ENCODE measurements at regions not wholly inside any gene's neighbourhood (a gene's known extent, or its start where the extent isn't known, plus 50 kb on each side); places are given as distances from the start of the nearest gene placed in this dataset.
A peak's percentile ranks its signal among the peaks of the same experiment; 100 is the strongest.

GRCh38 chr2:216763396-216763795 is 68.0 kb upstream of the IGFBP5 start:
- Histone ChIP-seq H3K18ac (ENCODE audit: extremely low read depth, low read length) (no peak overlapping the region), H2BK12ac (ENCODE audit: low read depth, low read length) (no peak overlapping the region), H3K56ac (replicated peaks; ENCODE audit: insufficient read length, low read depth, low read length) (no peak overlapping the region), H3K4me3 (ENCODE audit: extremely low read depth in 1 of 4, insufficient read depth in 2 of 4, low read depth in 3 of 4, low read length in 4 of 4) (no peak overlapping the region), H3K9ac (replicated peaks in 1 of 4; ENCODE audit: extremely low read depth in 1 of 4, low read depth in 3 of 4, low read length in 3 of 4) (no peak overlapping the region), H3K4me1 (replicated peaks in 1 of 4; ENCODE audit: control insufficient read depth in 3 of 4, insufficient read depth in 4 of 4, low read length in 3 of 4) (peaks cover 4 to 17% (median 6%) of the 10 kb centered on the region in 4 experiments), H3K23ac (ENCODE audit: insufficient read length) (no peak overlapping the region), H4K20me1 (replicated peaks in 1 of 2; ENCODE audit: control insufficient read depth in 1 of 2, insufficient read depth in 2 of 2, low read length in 2 of 2) (no peaks in the 10 kb centered on the region), H3K27ac (ENCODE audit: low read depth, low read length) (no peak overlapping the region), H2BK20ac (ENCODE audit: low read length) (peak overlapping the region; percentile 81; the same call in 1 of the 2 replicates), H3K4ac (replicated peaks; ENCODE audit: insufficient read length, low read depth, low read length) (no peak overlapping the region), H2AFZ (ENCODE audit: low read length) (no peak overlapping the region), H4K8ac (ENCODE audit: extremely low read depth, insufficient read depth, low read length) (no peak overlapping the region), H2BK15ac (ENCODE audit: low read length) (no peak overlapping the region), H3K79me2 (ENCODE audit: control insufficient read depth in 1 of 2, insufficient read depth in 2 of 2, low read length in 2 of 2) (no peaks in the 10 kb centered on the region; a peak in 1 of 4 replicates), H3K9me3 (ENCODE audit: insufficient read depth in 2 of 2, low read depth in 1 of 2, low read length in 1 of 2) (no peaks in the 10 kb centered on the region), H3K79me1 (ENCODE audit: low read depth, low read length) (no peaks in the 10 kb centered on the region), H3K36me3 (ENCODE audit: control insufficient read depth in 2 of 4, insufficient read depth in 4 of 4, low read length in 3 of 4) (no peaks in the 10 kb centered on the region), H2BK5ac (ENCODE audit: low read depth, low read length) (0 out of 2 replicates have a peak overlapping the region, but pooled peaks have one; percentile 13), H3K4me2 (ENCODE audit: insufficient read depth in 1 of 2, low read depth in 2 of 2, low read length in 2 of 2) (no peak overlapping the region), H3K14ac (ENCODE audit: insufficient read length) (no peak overlapping the region), H4K91ac (replicated peaks; ENCODE audit: insufficient read length, low read length) (no peak overlapping the region), H3K27me3 (replicated peaks in 1 of 4; ENCODE audit: control insufficient read depth in 3 of 4, extremely low read depth in 1 of 4, insufficient read depth in 3 of 4, low read length in 3 of 4) (no peaks in the 10 kb centered on the region; a peak in 1 of 7 replicates), H4K5ac (ENCODE audit: insufficient read length, low read depth, low read length) (no peak overlapping the region), H2AK5ac (ENCODE audit: low read depth, low read length) (no peak overlapping the region), H3K23me2 (ENCODE audit: low read depth, low read length) (peaks cover 2% of the 10 kb centered on the region; the same call in 1 of the 2 replicates), H2BK120ac (replicated peaks; ENCODE audit: low read depth, low read length) (no peak overlapping the region)
- POLR2A ChIA-PET (ENCODE audit: partially characterized antibody), result no interaction called here
- CTCF ChIA-PET (ENCODE audit: partially characterized antibody), result interaction anchor here (0.6 to 2.7 kb wide), 5 partner anchors 9 to 547 kb away, joined by 3 to 12 read pairs (median 5); no protein-coding TSS in a partner anchor
- DNase-seq (ENCODE audit: low read depth in 1 of 2, low spot score in 2 of 2) (peak in 1 of 2 experiments; percentile 20), FAIRE-seq (no peak)
- TF ChIP-seq CBX5 (IDR thresholded peaks at IDR 0.05; ENCODE audit: low read depth, low read length) (no peak), BRCA1 (IDR thresholded peaks at IDR 0.05; ENCODE audit: low read depth, low read length) (no peak), GABPA (IDR thresholded peaks at IDR 0.05; ENCODE audit: borderline replicate concordance, insufficient read depth, low read length) (no peak), POLR2A (IDR thresholded peaks at IDR 0.05; ENCODE audit: control extremely low read depth in 1 of 2, low read depth in 2 of 2, low read length in 2 of 2) (no peak), CBX8 (IDR thresholded peaks at IDR 0.05; ENCODE audit: borderline replicate concordance, low read depth, low read length) (no peak), EGR1 (IDR thresholded peaks at IDR 0.05; ENCODE audit: borderline replicate concordance, low read depth, low read length) (no peak), MAFK (IDR thresholded peaks at IDR 0.05; ENCODE audit: low read depth, low read length) (no peak), CHD1 (IDR thresholded peaks at IDR 0.05; ENCODE audit: low read depth, low read length) (no peak)
- TF ChIP-seq, protein P1, sequence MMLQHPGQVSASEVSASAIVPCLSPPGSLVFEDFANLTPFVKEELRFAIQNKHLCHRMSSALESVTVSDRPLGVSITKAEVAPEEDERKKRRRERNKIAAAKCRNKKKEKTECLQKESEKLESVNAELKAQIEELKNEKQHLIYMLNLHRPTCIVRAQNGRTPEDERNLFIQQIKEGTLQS (IDR thresholded peaks at IDR 0.05; ENCODE audit: insufficient read depth, low read depth, low read length), result no peak

Measured in H1 (cell line).